Nucleus accumbens (tissue), 56 donors: ENCODE measurements at regions not wholly inside any gene's neighbourhood (a gene's known extent, or its start where the extent isn't known, plus 50 kb on each side); places are given as distances from the start of the nearest gene placed in this dataset.

ENCODE experiments used
- DNase-seq, 56 donors: peaks; one replicate each; lab custom pipeline; 2025; lab: John Stamatoyannopoulos, UW

- no peak for DNase-seq
Measured at GRCh38 chr16:79713609-79714309, 113.2 kb upstream of the MAF start.

DNA sequence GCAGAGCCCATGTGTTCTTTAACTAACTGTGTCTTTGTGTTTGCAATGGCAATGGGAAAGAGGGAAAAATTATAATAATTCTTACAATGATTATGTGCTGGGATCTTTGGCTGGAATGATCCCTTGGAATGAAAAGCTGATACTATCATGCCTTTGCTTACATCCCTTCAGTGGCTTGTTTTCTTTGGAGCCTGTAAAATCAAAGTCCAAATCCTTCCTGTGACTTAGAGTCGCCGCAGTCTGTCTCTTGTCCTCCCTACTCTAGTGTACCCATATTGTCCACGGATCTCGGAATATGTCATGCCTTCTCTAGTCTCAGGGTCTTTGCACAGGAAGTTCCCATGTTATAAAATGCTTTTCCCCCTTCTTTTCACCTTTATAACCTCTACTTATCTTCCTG lies 111.7 kb upstream of the MAF start:
- no peak for DNase-seq

- DNase-seq: no peak
Measured at GRCh38 chr16:79707876-79708275, 107.3 kb upstream of the MAF start.

DNA sequence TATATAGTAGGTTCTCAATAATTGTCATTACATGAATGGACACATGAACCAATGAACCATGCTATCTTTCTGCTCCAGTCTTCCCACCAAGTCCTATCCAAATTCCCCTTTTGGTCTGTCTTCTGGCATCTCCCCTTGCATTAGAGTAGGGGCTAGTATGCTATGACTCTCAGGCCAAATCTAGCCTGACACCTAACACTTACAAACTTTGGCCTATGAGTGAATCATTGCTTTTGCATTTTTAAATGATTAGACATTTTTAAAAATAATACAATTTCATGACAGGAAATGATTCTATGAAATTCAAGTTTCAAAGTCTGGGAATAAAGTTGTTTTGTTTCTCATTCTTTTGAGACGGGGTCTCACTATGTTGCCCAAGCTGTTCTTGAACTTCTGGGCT lies 102.5 kb upstream of the MAF start:
- no peak for DNase-seq

GRCh38 chr16:79698341-79698753 lies 97.8 kb upstream of the MAF start:
- no peak for DNase-seq

DNA sequence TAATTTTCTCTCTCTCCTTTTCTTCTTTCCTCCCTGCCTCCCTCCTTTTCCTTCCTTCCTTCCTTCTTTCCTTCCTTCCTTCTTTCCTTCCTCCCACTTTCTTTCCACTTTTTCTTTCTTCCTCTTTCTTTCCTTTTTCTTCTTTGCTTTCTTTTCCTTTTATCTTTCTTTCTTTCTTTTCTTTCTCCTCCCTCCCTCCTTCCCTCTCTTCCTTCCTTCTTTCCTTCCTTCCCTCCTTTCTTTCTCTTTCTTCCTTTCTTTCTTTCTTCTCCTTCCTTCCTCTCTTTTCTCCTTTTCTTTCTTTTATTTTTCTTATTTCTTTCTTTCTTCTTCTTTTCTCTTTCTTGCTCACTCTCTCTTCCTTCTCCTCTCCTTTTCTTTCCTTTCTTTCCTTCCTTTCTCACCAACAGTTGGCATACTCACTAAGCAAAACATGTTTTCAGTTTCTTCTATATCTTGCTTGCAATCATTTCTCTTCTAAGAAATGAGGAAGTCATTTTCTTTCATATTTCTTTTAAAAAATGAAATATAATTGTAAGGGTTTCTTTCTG lies 97.1 kb upstream of the MAF start:
- DNase-seq: no peak

DNA sequence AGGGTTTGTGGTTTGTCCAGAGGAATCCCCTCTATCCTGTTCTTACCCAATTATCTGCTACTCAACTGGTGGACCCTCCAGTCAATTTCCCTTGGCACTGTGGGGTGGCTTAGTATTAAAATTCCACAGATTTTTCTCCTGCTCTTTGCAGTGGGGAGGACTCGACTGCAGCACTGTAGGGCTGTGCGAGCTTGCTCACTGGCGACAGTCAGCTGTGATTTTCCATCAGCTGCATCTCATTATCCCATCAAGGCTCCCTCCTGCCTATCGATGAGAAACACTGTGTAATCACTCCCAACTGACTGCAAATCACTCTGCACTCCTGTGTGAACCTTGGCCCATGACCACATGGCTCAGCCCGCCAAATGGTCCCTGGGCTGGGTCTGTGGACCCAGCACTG lies 90.5 kb upstream of the MAF start:
- no peak for DNase-seq

- DNase-seq: no peak
Measured at GRCh38 chr16:79690159-79690558, 89.6 kb upstream of the MAF start.

- DNase-seq: no peak
Measured at GRCh38 chr16:79687249-79688130, 87.0 kb upstream of the MAF start.

DNA sequence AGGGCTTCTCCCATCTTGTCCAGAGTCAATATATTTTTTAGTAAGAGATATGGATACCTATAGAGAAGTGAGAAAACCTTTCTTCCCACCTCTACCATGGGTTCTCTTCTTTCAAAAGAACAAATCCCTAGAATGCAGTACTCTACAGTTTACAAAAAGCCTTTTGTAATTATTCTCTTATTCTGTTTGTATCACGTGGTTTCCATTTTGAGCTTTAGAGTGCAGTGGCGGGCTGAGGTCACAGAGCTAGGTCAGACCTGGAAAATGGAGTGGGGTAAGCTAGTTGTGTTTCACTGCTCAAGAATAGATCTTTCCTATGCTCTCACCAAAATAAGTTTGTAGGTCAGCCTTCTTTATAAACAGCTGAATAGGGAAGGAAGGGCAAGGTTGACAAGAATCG lies 85.3 kb upstream of the MAF start:
- no peak for DNase-seq

- no peak for DNase-seq
Measured at GRCh38 chr16:79679334-79679733, 78.8 kb upstream of the MAF start.

- no peak for DNase-seq
Measured at GRCh38 chr16:79677799-79678530, 77.4 kb upstream of the MAF start.

GRCh38 chr16:79673635-79674034 lies 73.1 kb upstream of the MAF start:
- DNase-seq: no peak

DNA sequence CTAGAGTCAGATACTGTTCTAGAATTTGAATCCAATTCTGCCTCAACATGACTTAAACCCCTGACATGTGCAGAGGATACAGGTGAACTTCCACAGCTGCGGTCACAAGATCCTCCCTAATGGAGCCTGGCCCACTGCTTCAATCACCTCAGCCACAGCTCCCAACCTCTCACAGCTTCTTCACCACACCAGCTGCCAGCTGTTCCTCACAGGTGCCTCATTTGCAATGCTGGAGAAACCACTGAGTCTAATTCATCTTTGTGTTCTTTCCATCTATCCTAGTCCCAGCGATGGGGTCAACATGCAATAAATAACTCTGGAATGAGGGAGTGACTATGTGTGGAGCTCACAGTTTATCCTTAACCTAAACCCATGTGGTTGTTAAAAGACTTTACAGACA lies 72.0 kb upstream of the MAF start:
- no peak for DNase-seq

DNA sequence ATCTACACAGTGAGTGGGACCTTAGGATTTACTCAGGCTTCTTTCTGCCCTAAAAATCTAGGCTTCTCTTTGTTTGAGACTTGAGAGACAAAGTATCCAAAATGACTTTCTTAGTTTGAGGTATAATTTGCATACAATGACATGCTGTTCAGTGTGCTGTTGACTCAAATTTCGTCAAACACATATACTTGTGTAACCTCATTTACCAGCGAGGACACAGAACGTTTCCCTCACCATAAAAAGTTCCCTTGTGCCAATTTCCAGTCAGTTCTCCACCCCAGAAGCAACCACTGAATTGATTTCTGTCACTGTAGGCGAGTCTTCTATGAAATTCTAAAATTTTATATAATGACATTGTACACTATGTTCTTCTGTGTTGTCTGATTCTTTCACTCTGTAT lies 68.0 kb upstream of the MAF start:
- DNase-seq: no peak

DNA sequence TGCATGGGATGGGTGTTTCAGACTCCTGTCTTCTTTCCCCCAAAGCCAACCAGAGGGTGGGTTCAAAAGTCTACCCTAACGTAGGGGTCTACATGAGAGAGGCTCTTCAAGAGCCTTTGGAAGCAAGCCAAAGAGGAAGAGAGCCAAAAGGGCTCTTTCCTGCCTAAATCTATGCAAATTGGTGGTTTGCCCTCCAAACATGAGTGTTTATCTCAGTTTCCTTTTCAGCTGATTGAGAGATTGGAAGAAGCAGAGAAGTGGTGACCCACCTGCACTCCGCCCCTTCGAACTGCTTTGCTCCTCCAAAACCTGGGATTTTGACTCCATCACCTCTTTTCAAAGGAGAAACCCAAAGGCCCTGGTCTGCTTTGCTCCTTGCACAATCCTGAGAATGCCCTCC lies 65.4 kb upstream of the MAF start:
- DNase-seq: no peak

GRCh38 chr16:79664407-79664806 lies 63.9 kb upstream of the MAF start:
- no peak for DNase-seq

DNA sequence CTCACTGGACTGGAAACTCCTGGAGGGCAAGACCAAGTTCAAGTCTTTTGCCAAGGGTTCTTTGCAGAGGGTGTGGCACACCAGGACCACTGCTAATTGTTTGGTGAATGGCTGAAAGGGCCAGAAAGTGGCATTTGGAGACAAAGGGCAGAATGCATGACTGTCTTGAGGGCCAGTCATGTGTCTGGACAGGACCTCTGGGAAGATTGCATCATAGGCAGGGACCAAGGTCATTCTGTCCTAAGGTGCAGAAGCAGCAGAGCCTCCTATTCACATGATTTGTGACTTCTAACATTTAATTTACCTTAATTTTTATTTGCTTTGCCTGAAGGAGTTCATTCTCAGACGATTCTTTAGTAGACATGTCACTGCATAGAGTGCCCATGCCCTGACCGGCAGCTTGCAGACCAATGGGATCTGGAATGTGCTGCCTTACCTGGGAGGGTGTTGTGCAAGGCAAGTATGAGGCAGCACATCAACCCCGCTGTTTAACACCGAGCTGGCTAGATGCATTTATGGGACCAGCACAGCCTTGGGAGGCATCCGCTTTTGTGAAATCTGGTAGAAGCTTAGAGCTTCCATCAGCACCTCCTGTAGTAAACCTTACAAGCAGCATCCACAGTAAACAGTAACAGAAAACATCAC lies 62.3 kb upstream of the MAF start:
- DNase-seq: no peak

DNA sequence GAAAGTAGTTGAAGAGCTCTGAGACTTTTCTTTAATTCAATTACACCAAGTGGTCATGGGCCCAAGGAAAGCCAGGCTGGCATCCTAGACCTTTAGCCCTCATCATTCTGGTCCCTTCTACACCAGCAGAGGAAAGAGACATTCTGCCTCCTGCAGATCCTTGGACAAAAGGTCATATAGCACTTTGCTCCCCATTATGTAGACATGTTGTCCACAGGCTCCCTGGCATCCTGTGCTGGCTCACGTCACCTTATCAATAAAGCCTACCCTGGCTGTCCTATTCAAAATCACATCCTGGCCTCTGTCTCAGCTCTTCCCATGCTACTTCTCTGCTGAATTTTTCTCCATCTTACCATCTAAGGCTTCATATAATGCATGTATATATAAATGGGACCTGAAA lies 61.6 kb upstream of the MAF start:
- no peak for DNase-seq

GRCh38 chr16:79661578-79661977 lies 61.0 kb upstream of the MAF start:
- DNase-seq: no peak

GRCh38 chr16:79659344-79659743 lies 58.8 kb upstream of the MAF start:
- no peak for DNase-seq
